NCI-H82 (cell line): ENCODE measurements at regions not wholly inside any gene's neighbourhood (a gene's known extent, or its start where the extent isn't known, plus 50 kb on each side); places are given as distances from the start of the nearest gene placed in this dataset.

Source experiments
- DNase-seq: peaks from one replicate; lab custom pipeline; 2025; lab: John Stamatoyannopoulos, UW

GRCh38 chr10:128557149-128557710, 431.0 kb upstream of the MKI67 start:
- no peak for DNase-seq

- no peak for DNase-seq
Measured at GRCh38 chr10:128560406-128560805, 434.2 kb upstream of the MKI67 start.

GRCh38 chr10:128560993-128561392, 434.8 kb upstream of the MKI67 start:
- no peak for DNase-seq

GRCh38 chr10:128563387-128563786, 437.2 kb upstream of the MKI67 start:
- no peak for DNase-seq

- no peak for DNase-seq
Measured at GRCh38 chr10:128563904-128564303, 437.7 kb upstream of the MKI67 start.

- DNase-seq, result no peak
Measured at GRCh38 chr10:128566361-128566968, 440.2 kb upstream of the MKI67 start.

- no peak for DNase-seq
Measured at GRCh38 chr10:128567551-128567950, 441.3 kb upstream of the MKI67 start.

GRCh38 chr10:128568041-128568440, 441.8 kb upstream of the MKI67 start:
- DNase-seq, result no peak

- DNase-seq, result no peak
Measured at GRCh38 chr10:128568491-128568890, 442.3 kb upstream of the MKI67 start.

- DNase-seq, result peak; percentile 39
Measured at GRCh38 chr10:128568990-128569945, 443.0 kb upstream of the MKI67 start.

- no peak for DNase-seq
Measured at GRCh38 chr10:128570319-128570995, 444.2 kb upstream of the MKI67 start.

- DNase-seq, result no peak
Measured at GRCh38 chr10:128571071-128571470, 444.8 kb upstream of the MKI67 start.

GRCh38 chr10:128571745-128572144, 445.5 kb upstream of the MKI67 start:
- no peak for DNase-seq

- no peak for DNase-seq
Measured at GRCh38 chr10:128572696-128573095, 446.5 kb upstream of the MKI67 start.

- no peak for DNase-seq
Measured at GRCh38 chr10:128573281-128573845, 447.1 kb upstream of the MKI67 start.

- no peak for DNase-seq
Measured at GRCh38 chr10:128573986-128574385, 447.8 kb upstream of the MKI67 start.

- DNase-seq, result no peak
Measured at GRCh38 chr10:128574581-128575210, 448.5 kb upstream of the MKI67 start.

GRCh38 chr10:128575761-128576160, 449.5 kb upstream of the MKI67 start:
- no peak for DNase-seq

GRCh38 chr10:128576336-128576735, 450.1 kb upstream of the MKI67 start:
- DNase-seq, result no peak

GRCh38 chr10:128576943-128577670, 450.9 kb upstream of the MKI67 start:
- no peak for DNase-seq
